Thyroid gland (tissue), 4 donors: ENCODE measurements at regions not wholly inside any gene's neighbourhood (a gene's known extent, or its start where the extent isn't known, plus 50 kb on each side); places are given as distances from the start of the nearest gene placed in this dataset.

Experiments
- DNase-seq, 2 donors: peaks; one replicate each; pipeline ENCODE4 v3.0.0-alpha.2; 2019
- H3K27ac ChIP-seq, 3 donors: fragments of 200-600 bp; sonication (generic); 1 replicate in 2 of 3; 2 replicates in 1 of 3; pipeline ENCODE4 v1.5.1; 2016 to 2019; ENCODE audit warnings: mild to moderate bottlenecking in 1 of 3, moderate library complexity in 1 of 3
- H3K27me3 ChIP-seq: fragments of 200-600 bp; sonication (generic); one replicate; pipeline ENCODE4 v1.5.1; 2019
- H3K36me3 ChIP-seq, 2 donors: fragments of 200-600 bp; sonication (generic); one replicate each; pipeline ENCODE4 v1.5.1; 2016 to 2019
- H3K4me1 ChIP-seq, 2 donors: fragments of 200-600 bp; sonication (generic); one replicate each; pipeline ENCODE4 v1.5.1; 2017 to 2019
- H3K4me3 ChIP-seq, 3 donors: fragments of 200-600 bp; sonication (generic); replicated peaks in 1 of 3; 1 replicate in 2 of 3; 2 replicates in 1 of 3; pipeline ENCODE4 v1.5.1; 2016; ENCODE audit warnings: mild to moderate bottlenecking in 1 of 3
- H3K9me3 ChIP-seq: fragments of 200-600 bp; sonication (generic); one replicate; pipeline ENCODE4 v1.5.1; 2017
- CTCF ChIP-seq, 6 experiments: fragments of 200-600 bp in 3 of 6; fragments of 450-650 bp in 3 of 6; sonication (generic) in 3 of 6; IDR thresholded peaks; one replicate each; pipeline ENCODE4 v1.5.1; 2016 to 2019; ENCODE audit warnings: antibody characterized with exemption in 6 of 6, mild to moderate bottlenecking in 2 of 6, inconsistent platforms in 1 of 6, moderate library complexity in 1 of 6
- POLR2A ChIP-seq, 2 donors: fragments of 450-650 bp; IDR thresholded peaks; one replicate each; pipeline ENCODE4 v1.6.1; 2017; ENCODE audit warnings: antibody characterized with exemption in 2 of 2, mild to moderate bottlenecking in 2 of 2, moderate library complexity in 1 of 2
- WGBS, 2 donors: methylation state at CpG; one replicate each; pipeline ENCODE4 v1.1.5; 2017; 5-methylcytosine and 5-hydroxymethylcytosine counted together
- intact Hi-C: fragments of 100-400 bp; cut with DNase I; formaldehyde crosslinking; loops from one replicate; pipeline ENCODE4 v1.15.1; 2023

- TF ChIP-seq POLR2A (IDR thresholded peaks at IDR 0.05) (no peak), CTCF (IDR thresholded peaks at IDR 0.05) (no peak)
- H3K9me3 ChIP-seq: no peaks in the 10 kb centered on the region
- DNase-seq: no peak
- no peak overlapping the region for H3K4me3 ChIP-seq
- H3K36me3 ChIP-seq: no peaks in the 10 kb centered on the region
- H3K27me3 ChIP-seq: no peaks in the 10 kb centered on the region
- H3K27ac ChIP-seq: no peak overlapping the region
- H3K4me1 ChIP-seq: no peaks in the 10 kb centered on the region
- intact Hi-C loops: no loop called here
Measured at GRCh38 chr13:57858376-57858775, 226.8 kb downstream of the PCDH17 start.

- no peak for DNase-seq
- TF ChIP-seq CTCF (IDR thresholded peaks at IDR 0.05) (no peak), POLR2A (IDR thresholded peaks at IDR 0.05) (no peak)
- 54 to 74% methylated on average over 1 of the region's 1 CpG for WGBS, 2 donors
- intact Hi-C loops: no loop called here
- Histone ChIP-seq H3K4me3 (no peak overlapping the region), H3K9me3 (no peaks in the 10 kb centered on the region), H3K36me3 (no peaks in the 10 kb centered on the region), H3K27me3 (no peaks in the 10 kb centered on the region), H3K4me1 (no peaks in the 10 kb centered on the region), H3K27ac (no peak overlapping the region)
Measured at GRCh38 chr13:57862879-57863278, 231.3 kb downstream of the PCDH17 start.

- no peak for TF ChIP-seq CTCF (IDR thresholded peaks at IDR 0.05)
- TF ChIP-seq POLR2A (IDR thresholded peaks at IDR 0.05): no peak
- H3K27ac ChIP-seq: no peak overlapping the region
- no peak overlapping the region for H3K4me3 ChIP-seq
- H3K27me3 ChIP-seq: no peaks in the 10 kb centered on the region
- intact Hi-C loops: no loop called here
- H3K4me1 ChIP-seq: no peaks in the 10 kb centered on the region
- H3K9me3 ChIP-seq: no peaks in the 10 kb centered on the region
- no peaks in the 10 kb centered on the region for H3K36me3 ChIP-seq
- DNase-seq: no peak
- 73 to 83% methylated on average over 4 of the region's 4 CpGs for WGBS, 2 donors
Measured at GRCh38 chr13:57865600-57866294, 234.2 kb downstream of the PCDH17 start.

GRCh38 chr13:57874530-57874929 lies 243.0 kb downstream of the PCDH17 start:
- WGBS, 2 donors: 81 to 83% methylated on average over 3 of the region's 3 CpGs
- intact Hi-C loops: no loop called here
- no peaks in the 10 kb centered on the region for H3K4me1 ChIP-seq
- no peak overlapping the region for H3K4me3 ChIP-seq
- H3K36me3 ChIP-seq: no peaks in the 10 kb centered on the region
- no peak overlapping the region for H3K27ac ChIP-seq
- H3K9me3 ChIP-seq: no peaks in the 10 kb centered on the region
- DNase-seq: no peak
- no peak for TF ChIP-seq POLR2A (IDR thresholded peaks at IDR 0.05)
- TF ChIP-seq CTCF (IDR thresholded peaks at IDR 0.05): no peak
- H3K27me3 ChIP-seq: no peaks in the 10 kb centered on the region

GRCh38 chr13:57877601-57878000 lies 246.1 kb downstream of the PCDH17 start:
- 89 to 92% methylated on average over 2 of the region's 2 CpGs for WGBS, 2 donors
- no peak overlapping the region for H3K27ac ChIP-seq
- DNase-seq: no peak

More at GRCh38 chr13:57877601-57878000, 246.1 kb downstream of the PCDH17 start:
- no peak for TF ChIP-seq POLR2A (IDR thresholded peaks at IDR 0.05)
- no peak for TF ChIP-seq CTCF (IDR thresholded peaks at IDR 0.05)
- Histone ChIP-seq H3K9me3 (no peaks in the 10 kb centered on the region), H3K4me1 (no peaks in the 10 kb centered on the region), H3K4me3 (no peak overlapping the region), H3K27me3 (no peaks in the 10 kb centered on the region), H3K36me3 (no peaks in the 10 kb centered on the region)
- intact Hi-C loops: no loop called here
